HG03457 (cell line): ENCODE measurements at regions not wholly inside any gene's neighbourhood (a gene's known extent, or its start where the extent isn't known, plus 50 kb on each side); places are given as distances from the start of the nearest gene placed in this dataset.

Experiments
- ATAC-seq: cut with Tn5 transposase; IDR thresholded peaks from one replicate; pipeline ENCODE4 v1.9.1; 2021; ENCODE audit warnings: moderate number of reproducible peaks; ENCODE audit not compliant: unreplicated experiment

GRCh38 chr12:19008102-19008501 lies 121.4 kb upstream of the PLEKHA5 start:
- ATAC-seq: no peak

GRCh38 chr12:19010087-19010486 lies 119.4 kb upstream of the PLEKHA5 start:
- ATAC-seq: no peak

GRCh38 chr12:19010726-19011125 lies 118.8 kb upstream of the PLEKHA5 start:
- ATAC-seq: no peak

- no peak for ATAC-seq
Measured at GRCh38 chr12:19012965-19013364, 116.6 kb upstream of the PLEKHA5 start.

- no peak for ATAC-seq
Measured at GRCh38 chr12:19014240-19014639, 115.3 kb upstream of the PLEKHA5 start.

- no peak for ATAC-seq
Measured at GRCh38 chr12:19015285-19015684, 114.2 kb upstream of the PLEKHA5 start.

- ATAC-seq: no peak
Measured at GRCh38 chr12:19018302-19018970, 111.1 kb upstream of the PLEKHA5 start.

- no peak for ATAC-seq
Measured at GRCh38 chr12:19021240-19021639, 108.3 kb upstream of the PLEKHA5 start.

- ATAC-seq: no peak
Measured at GRCh38 chr12:19021646-19022045, 107.9 kb upstream of the PLEKHA5 start.

GRCh38 chr12:19025582-19025981 lies 104.0 kb upstream of the PLEKHA5 start:
- ATAC-seq: no peak

- ATAC-seq: no peak
Measured at GRCh38 chr12:19026034-19026433, 103.5 kb upstream of the PLEKHA5 start.

GRCh38 chr12:19026614-19027488 lies 102.7 kb upstream of the PLEKHA5 start:
- ATAC-seq: no peak

- ATAC-seq: no peak
Measured at GRCh38 chr12:19030180-19030579, 99.4 kb upstream of the PLEKHA5 start.

GRCh38 chr12:19030603-19031002 lies 98.9 kb upstream of the PLEKHA5 start:
- ATAC-seq: no peak

- ATAC-seq: no peak
Measured at GRCh38 chr12:19031032-19031431, 98.5 kb upstream of the PLEKHA5 start.

GRCh38 chr12:19032826-19033225 lies 96.7 kb upstream of the PLEKHA5 start:
- ATAC-seq: no peak

- no peak for ATAC-seq
Measured at GRCh38 chr12:19033244-19033643, 96.3 kb upstream of the PLEKHA5 start.

- ATAC-seq: no peak
Measured at GRCh38 chr12:19034937-19035336, 94.6 kb upstream of the PLEKHA5 start.

- no peak for ATAC-seq
Measured at GRCh38 chr12:19035536-19035935, 94.0 kb upstream of the PLEKHA5 start.

- no peak for ATAC-seq
Measured at GRCh38 chr12:19036673-19037357, 92.7 kb upstream of the PLEKHA5 start.

GRCh38 chr12:19038209-19038608 lies 91.3 kb upstream of the PLEKHA5 start:
- ATAC-seq: no peak

- ATAC-seq: no peak
Measured at GRCh38 chr12:19039515-19039914, 90.0 kb upstream of the PLEKHA5 start.
